ENCODE measurements at regions not wholly inside any gene's neighbourhood (a gene's known extent, or its start where the extent isn't known, plus 50 kb on each side); places are given as distances from the start of the nearest gene placed in this dataset.

GRCh38 chr10:118971187-118971586 is 58.3 kb upstream of the NANOS1 start:
- DNase-seq (ENCODE audit: low spot score), result no peak
- H3K4me1 ChIP-seq (ENCODE audit: control insufficient read depth in 4 of 4, insufficient read depth in 4 of 4, low read length in 3 of 4), result no peaks in the 10 kb centered on the region
- H3K36me3 ChIP-seq (ENCODE audit: control insufficient read depth in 4 of 4, insufficient read depth in 3 of 4, low read depth in 1 of 4, low read length in 3 of 4), result no peaks in the 10 kb centered on the region
- H3K27ac ChIP-seq (ENCODE audit: low read depth in 1 of 2, low read length in 2 of 2), result no peak overlapping the region
- H3K9me3 ChIP-seq (ENCODE audit: control insufficient read depth in 4 of 4, low read length in 3 of 4), result peaks cover 0 to 7% (median 4%) of the 10 kb centered on the region in 4 donors
- H3K27me3 ChIP-seq (ENCODE audit: control insufficient read depth in 4 of 4, insufficient read depth in 4 of 4, low read length in 3 of 4), result no peaks in the 10 kb centered on the region
- no peak overlapping the region for H3K4me3 ChIP-seq (ENCODE audit: low read depth in 1 of 3, low read length in 3 of 3)
- TF ChIP-seq CTCF (IDR thresholded peaks at IDR 0.05; ENCODE audit: low read depth, low read length, missing input control), result no peak
- no peak for TF ChIP-seq YY1 (IDR thresholded peaks at IDR 0.05)
- WGBS, result 76% methylated on average over 7 of the region's 7 CpGs
- H3K9ac ChIP-seq (ENCODE audit: low read depth in 1 of 2, low read length in 2 of 2), result no peak overlapping the region

- peaks cover 0 to 7% (median 4%) of the 10 kb centered on the region in 4 donors for H3K9me3 ChIP-seq (ENCODE audit: control insufficient read depth in 4 of 4, low read length in 3 of 4)
- no peaks in the 10 kb centered on the region for H3K4me1 ChIP-seq (ENCODE audit: control insufficient read depth in 4 of 4, insufficient read depth in 4 of 4, low read length in 3 of 4)
- no peak for TF ChIP-seq TAF1 (conservative IDR thresholded peaks at IDR 0.05)
- no peak for TF ChIP-seq HNF4G (IDR thresholded peaks at IDR 0.05)
- no peak for TF ChIP-seq RAD21 (IDR thresholded peaks at IDR 0.05)
- TF ChIP-seq ATF3 (IDR thresholded peaks at IDR 0.05), result no peak
- no peak for TF ChIP-seq MAX (IDR thresholded peaks at IDR 0.05)
- TF ChIP-seq RXRA (IDR thresholded peaks at IDR 0.05), result no peak
- no peak for TF ChIP-seq EGR1 (IDR thresholded peaks at IDR 0.05; ENCODE audit: low read depth in 2 of 2)
- TF ChIP-seq FOXA2 (IDR thresholded peaks at IDR 0.05), result no peak
- TF ChIP-seq JUND (IDR thresholded peaks at IDR 0.05), result no peak
- TF ChIP-seq ZBTB33 (IDR thresholded peaks at IDR 0.05), result no peak
- no peak for TF ChIP-seq HNF4A (conservative IDR thresholded peaks at IDR 0.05)
- TF ChIP-seq SP1 (IDR thresholded peaks at IDR 0.05), result no peak
- no peak for TF ChIP-seq GABPA (IDR thresholded peaks at IDR 0.05 in 1 of 2, conservative IDR thresholded peaks at IDR 0.05 in 1 of 2)
- TF ChIP-seq REST (IDR thresholded peaks at IDR 0.05), result no peak
- no peak for TF ChIP-seq YY1 (IDR thresholded peaks at IDR 0.05)
- no peak for TF ChIP-seq FOXA1 (IDR thresholded peaks at IDR 0.05)
- no peak for TF ChIP-seq CTCF (IDR thresholded peaks at IDR 0.05; ENCODE audit: low read depth, low read length, missing input control)
- H3K9ac ChIP-seq (ENCODE audit: low read depth in 1 of 2, low read length in 2 of 2), result no peak overlapping the region
- H3K27ac ChIP-seq (ENCODE audit: low read depth in 1 of 2, low read length in 2 of 2), result no peak overlapping the region
- WGBS, result 77% methylated on average over 3 of the region's 3 CpGs
- no peak overlapping the region for H3K4me3 ChIP-seq (ENCODE audit: low read depth in 1 of 3, low read length in 3 of 3)
- H3K27me3 ChIP-seq (ENCODE audit: control insufficient read depth in 4 of 4, insufficient read depth in 4 of 4, low read length in 3 of 4), result no peaks in the 10 kb centered on the region
- DNase-seq (ENCODE audit: low spot score), result no peak
- no peaks in the 10 kb centered on the region for H3K36me3 ChIP-seq (ENCODE audit: control insufficient read depth in 4 of 4, insufficient read depth in 3 of 4, low read depth in 1 of 4, low read length in 3 of 4)
These were observed 57.6 kb upstream of the NANOS1 start for GRCh38 chr10:118971876-118972275.
